Left colon (tissue), 2 donors: ENCODE measurements at regions not wholly inside any gene's neighbourhood (a gene's known extent, or its start where the extent isn't known, plus 50 kb on each side); places are given as distances from the start of the nearest gene placed in this dataset.

Source experiments
- ATAC-seq: fragments of 200-7000 bp; cut with Tn5 transposase; one replicate; pipeline ENCODE4 v1.9.1; 2020; ENCODE audit warnings: mild to moderate bottlenecking, moderate library complexity
- DNase-seq, 2 donors: peaks; one replicate each; pipeline ENCODE4 v3.0.0-alpha.2; 2020
- intact Hi-C, 2 donors: fragments of 100-400 bp; cut with DNase I in 1 of 2; cut with micrococcal nuclease in 1 of 2; formaldehyde crosslinking; loops; one replicate each; pipeline versions ENCODE4 v1.11.2 to v1.14.0; 2022; cut with DNase I, micrococcal nuclease
- donor health status: DM: no; HTN: no; CAD: no.
- donor health status: DM: yes; HTN: yes; CAD: no.

DNA sequence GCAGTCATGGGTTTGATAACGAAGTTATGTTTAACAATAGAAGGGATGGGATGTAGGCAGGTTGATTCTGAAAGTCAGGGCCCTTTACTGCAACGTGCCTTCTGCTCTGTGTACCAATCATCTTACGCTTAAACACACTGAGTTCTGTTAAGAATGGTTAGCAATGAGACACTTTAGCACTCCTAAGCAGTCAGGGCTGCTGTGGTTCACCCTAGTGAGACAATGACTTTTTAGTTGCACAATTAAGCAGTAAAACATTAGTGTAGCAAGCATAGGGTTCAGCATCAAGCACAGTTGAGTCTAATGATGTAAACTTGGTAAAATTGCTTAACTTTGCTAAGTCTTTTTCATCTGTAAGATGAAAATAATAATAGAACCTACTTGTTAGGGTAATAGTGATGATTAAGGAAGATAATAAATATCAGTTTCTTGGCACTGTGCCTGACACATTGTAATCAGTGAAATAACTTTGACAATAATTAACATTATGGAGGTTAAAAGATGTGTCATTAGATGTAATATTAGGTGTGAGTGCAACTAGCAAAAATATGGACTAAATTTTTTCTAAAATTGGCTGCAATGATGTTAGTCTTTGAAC is 484.2 kb upstream of the THBS1 start:
- ATAC-seq, result no peak
- intact Hi-C loops, result no loop called here
- no peak for DNase-seq

DNA sequence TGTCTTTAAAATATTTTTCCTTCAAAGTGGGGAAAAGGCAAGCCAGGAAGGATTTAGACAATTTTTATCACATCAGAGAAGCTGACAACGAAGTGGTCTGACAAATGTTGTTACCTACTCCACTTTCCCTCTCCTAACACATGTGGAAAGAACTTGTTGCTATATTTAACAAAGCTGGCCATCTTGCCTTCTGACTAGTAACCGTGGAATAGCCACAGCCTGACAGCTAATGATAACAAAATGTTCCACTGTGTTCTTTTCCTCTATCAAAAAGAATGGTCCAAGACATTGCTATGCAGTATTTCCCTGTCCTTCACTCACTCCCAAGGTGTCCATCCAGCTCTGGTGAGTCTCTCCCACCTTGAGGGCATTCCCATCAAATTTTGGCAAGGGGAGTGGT is 481.4 kb upstream of the THBS1 start:
- intact Hi-C loops, result no loop called here
- ATAC-seq, result no peak
- no peak for DNase-seq

DNA sequence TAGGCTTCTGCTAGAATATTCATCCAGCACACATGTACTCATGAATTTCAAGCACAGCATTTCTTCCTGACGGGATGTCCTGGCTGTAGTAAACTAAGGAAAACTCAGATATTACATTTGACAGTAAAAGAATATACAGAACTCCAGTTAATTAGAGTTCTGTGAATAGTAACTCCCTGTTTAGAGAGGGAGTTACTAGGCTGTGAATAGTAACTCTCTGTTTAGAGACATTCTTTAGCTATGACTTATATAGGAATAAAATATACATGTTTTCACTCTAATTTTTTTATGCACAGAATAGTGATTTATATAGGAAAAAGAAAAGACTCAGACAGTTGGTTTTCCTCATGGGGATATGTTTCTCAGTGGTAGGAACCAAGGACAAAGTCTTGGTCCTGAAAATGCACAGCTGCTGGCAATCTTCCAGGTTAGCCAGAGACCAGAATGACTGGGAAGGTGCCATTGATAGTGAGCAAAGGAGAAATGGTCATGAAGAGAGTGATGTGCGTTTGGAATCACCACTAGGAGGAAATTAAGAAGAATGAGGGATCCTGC is 480.7 kb upstream of the THBS1 start:
- no peak for DNase-seq
- intact Hi-C loops, result no loop called here
- ATAC-seq, result no peak

DNA sequence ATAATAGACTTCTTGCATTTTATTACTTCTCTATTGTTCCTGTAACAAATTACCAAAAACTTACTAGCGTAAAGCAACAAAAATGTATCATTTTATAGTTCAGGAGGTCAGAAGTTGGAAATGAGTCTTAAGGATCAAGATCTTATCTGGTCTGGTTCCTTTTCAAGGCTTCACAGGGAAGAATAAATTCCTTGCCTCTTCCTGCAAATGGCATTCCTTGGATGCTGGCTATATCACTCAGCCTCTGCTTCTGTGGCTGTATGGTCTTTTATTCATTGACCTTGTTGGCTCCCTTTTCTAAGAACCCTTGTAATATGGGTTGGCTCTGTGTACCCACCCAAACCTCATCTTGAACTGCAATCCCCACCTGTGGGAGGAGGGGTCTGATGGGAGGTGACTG is 478.4 kb upstream of the THBS1 start:
- intact Hi-C loops, result no loop called here
- no peak for DNase-seq
- no peak for ATAC-seq

DNA sequence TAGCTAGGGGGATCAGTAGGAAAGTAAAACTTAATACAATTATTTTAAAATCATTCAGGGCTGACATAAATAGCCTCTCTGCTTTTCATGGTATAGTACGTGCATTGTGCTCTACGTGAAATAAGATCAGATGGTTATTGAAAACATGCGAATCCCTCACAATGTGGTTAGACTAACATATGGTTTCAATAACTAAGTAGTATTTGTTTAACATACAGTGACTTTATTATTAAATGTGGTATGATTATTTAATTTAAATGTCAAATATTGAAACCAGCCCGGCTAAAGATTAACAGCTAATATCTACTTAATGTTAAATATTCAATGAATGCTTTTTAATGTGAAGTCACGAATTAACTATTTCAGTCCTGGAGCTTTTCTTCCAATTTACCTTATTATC is 473.9 kb upstream of the THBS1 start:
- intact Hi-C loops, result no loop called here
- ATAC-seq, result no peak
- DNase-seq, result no peak

DNA sequence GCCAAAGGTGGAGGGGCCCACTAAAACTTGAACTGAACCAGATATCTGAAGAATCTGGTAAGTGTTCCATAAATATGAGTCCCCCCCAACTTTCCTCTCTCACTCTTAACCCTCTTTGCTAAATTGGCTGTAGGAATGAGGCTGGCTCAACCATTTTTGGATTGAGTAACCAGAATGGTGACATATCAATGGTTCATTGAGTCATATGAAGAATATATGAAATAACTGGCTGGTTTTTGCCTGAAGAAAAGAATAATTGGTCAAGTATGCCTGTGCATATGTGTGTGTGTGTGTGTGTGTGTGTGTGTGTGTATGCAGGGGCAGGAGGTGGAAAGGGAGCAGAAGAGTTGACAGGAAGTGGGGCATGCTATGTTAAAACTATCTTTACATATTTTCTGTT is 472.9 kb upstream of the THBS1 start:
- ATAC-seq (no peak), DNase-seq (no peak)
- intact Hi-C loops, result no loop called here

DNA sequence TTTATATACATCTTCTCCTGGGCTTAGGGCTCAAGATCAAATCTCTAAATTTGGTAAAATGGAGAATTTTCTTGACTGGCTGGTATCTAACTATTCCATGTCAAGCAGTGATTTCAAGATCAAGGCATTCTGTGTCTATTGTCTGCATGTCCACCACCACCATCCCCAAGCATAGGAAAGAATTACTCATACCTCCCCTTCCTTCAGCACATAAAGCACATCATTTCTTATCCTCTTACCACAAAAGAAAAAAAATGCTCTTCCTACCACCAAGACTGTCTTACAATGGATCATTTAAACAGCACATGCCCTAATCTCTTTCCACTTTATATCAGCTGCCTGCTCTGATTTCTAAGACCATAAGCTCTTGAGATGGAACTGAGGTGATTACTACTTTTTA is 470.5 kb upstream of the THBS1 start:
- DNase-seq, result no peak
- intact Hi-C loops, result no loop called here
- ATAC-seq, result no peak

DNA sequence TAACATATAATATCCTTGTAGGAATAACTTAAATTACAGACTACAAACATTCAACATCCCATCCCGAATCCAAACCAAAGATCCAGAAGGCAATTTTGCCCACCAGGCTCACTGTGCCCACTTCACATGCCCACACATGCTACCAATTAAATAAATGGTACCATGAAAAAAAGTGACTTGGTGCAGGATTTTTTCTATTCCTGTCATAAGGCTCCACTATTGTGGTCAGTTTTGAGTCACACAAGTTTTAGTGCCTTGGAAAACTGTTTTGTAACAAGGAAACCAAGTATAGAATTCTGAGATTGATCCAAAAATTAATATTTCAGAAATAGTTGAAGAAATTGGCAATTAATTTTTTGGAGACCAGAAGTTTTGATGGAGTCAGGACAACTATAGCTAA is 470.1 kb upstream of the THBS1 start:
- ATAC-seq (no peak), DNase-seq (no peak)
- intact Hi-C loops, result no loop called here

DNA sequence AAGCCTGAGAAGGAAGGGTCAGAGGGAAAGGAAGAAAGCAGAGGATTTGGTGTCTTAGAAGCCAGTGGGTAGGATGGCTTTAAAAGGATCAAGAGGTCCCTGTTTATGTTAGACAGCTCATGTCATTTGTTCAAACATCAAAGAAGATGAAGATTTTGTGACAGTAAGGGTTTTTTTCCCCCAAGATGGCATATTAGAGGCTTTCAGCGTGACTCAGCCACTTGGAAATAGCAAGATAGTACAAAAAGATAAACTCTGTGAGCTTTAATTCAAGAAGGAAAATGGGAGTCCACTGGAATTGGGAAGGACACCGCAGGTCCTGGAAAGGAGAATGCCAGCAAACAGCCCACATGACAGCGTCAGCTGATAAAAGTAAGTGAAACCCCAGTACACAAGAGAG is 467.1 kb upstream of the THBS1 start:
- DNase-seq (no peak), ATAC-seq (no peak)
- intact Hi-C loops, result no loop called here

DNA sequence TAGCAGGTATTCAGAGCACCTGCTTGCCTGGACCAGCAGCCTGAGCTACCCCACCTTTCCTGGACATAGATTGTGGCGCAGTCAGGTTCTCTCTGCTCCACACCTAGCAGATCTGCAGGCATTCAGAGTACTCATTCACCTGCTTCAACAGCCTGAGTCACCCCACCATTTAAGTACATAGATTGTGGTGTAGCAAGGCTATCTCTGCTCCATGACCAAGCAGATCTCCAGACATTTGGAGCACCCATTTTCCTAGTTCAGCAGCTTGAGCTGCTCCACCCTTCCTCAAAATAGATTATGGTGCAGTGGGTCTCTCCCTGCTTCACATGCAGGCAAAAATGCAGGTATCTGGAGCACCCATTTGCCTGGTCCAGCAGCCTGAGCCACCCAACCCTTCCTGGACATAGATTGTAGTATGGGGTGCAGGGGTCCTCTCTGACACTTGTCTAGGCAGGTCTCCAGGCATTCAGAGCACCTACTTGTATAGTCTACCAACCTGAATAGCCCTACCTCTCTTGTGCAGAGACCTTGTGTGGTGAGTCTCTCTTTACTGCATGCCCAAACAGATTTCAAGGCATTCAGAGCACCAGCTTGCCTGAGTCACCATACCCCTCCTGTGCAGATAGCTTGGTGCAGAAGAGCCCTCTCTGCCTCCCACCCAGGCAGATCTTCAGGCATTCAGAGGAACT is 466.0 kb upstream of the THBS1 start:
- intact Hi-C loops, result no loop called here
- ATAC-seq, result no peak
- DNase-seq, result no peak

DNA sequence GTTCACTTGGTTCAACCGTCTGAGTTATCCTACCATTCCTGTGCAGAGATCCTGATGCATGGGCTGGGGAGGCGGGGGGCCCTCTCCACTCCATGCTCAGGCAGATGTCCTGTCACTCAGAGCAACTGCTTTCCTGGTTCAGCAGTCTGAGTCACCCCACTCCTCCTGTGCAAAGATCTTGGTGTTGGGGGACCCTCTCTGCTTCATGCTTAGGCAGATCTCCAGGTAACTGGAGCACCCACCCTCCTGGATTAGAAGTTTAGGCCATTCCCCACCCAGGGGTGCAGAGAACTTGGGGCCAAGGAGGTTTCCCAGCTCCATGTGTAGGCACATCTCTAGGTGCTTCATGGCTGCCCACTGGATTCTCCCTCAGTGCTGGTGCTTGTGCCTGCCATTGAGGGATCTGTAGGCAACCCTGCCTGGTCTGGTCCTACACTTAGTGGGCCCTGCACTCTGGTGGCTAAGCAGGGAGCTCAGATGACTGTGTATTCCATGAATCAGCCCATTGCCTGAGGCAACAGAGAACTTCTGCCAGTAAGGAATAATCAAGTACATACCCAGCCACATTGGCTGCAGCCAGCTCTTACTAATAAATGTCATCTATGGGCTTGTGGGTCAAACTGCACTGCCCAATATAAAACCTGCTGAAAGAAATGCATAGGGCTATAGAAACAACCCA is 465.4 kb upstream of the THBS1 start:
- DNase-seq (no peak), ATAC-seq (no peak)
- intact Hi-C loops, result no loop called here

DNA sequence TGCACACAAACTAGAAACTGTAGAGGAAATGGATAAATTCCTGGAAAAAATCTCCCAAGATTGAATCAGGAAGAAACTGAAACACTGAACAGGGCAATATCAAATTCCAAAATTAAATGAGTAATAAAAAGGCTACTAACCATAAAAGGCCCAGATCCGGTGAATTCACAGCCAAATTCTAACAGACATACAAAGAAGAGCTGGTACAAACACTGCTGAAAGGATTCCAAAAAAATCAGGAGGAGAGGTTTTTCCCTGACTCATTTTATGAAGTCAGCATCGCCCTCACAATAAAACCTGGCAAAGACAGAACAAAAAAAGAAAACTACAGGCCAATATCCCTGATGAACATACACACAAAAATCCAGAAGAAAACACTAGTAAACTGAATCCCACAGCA is 462.4 kb upstream of the THBS1 start:
- DNase-seq (no peak), ATAC-seq (no peak)
- intact Hi-C loops, result no loop called here

DNA sequence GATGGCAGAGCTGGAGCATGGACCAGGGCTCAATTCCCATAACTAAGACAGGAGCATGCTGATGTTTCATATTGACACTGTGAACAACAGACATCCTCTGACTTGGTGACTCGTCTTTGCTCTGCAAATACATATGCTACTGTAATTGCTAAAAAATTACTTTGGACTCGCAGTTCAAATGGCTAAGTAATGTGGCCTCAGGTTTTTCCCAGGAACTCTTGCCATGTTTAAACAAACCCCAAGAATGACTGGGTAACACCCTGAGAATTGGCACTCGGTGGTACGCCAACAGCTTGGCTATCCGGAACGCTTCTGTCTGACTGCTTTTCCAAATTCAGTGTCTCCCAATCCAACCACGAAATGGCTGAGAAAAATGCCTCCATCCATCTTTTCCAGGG is 456.7 kb upstream of the THBS1 start:
- no peak for ATAC-seq
- no peak for DNase-seq
- intact Hi-C loops, result no loop called here

DNA sequence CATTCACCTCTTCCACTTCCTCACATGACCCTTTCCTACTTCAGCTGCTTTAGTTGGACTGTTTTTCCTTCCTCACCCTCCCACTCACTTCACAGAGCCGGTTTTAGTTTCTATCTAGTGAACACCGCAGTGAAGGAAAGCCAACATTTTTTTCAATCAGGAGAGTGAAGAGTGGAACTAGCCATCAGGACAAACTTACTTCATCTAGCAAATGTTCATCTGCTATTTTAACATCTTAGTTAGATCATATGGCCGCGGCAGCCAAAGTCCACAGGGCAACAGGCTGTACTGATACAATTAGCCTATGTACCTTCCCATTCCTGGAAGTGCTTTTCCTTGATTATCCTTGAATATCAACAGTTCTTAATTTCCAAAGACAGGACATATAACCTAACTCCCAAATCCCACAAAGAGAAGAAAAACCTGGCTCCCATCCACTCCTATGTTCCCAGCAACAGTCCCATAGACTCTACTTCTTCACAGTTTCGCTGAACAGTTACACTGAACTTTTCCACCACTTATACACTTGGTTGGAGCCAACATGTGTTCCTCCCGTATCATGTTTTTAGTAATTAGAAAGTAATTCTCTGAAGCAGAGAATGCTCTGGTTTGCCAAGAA is 456.2 kb upstream of the THBS1 start:
- DNase-seq (no peak), ATAC-seq (no peak)
- intact Hi-C loops, result no loop called here

DNA sequence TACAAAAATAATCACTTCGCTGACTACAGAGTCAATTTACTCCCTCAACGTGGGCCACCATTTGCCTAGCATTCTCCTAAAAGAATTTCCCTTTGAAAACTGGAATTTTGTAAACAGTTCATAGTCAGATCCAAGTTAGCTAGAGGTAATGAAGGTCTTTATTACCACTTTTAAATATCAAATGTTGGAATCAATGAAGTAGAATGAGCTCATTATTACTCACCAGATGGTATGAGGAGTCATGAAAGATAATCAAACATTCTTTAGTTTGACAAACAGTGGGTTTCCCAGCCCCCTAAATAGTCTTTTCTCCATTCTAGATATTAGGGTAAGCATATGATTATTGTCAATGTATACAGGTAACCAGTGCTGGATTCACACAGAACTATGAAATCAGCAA is 455.7 kb upstream of the THBS1 start:
- ATAC-seq, result no peak
- DNase-seq, result no peak
- intact Hi-C loops, result no loop called here

DNA sequence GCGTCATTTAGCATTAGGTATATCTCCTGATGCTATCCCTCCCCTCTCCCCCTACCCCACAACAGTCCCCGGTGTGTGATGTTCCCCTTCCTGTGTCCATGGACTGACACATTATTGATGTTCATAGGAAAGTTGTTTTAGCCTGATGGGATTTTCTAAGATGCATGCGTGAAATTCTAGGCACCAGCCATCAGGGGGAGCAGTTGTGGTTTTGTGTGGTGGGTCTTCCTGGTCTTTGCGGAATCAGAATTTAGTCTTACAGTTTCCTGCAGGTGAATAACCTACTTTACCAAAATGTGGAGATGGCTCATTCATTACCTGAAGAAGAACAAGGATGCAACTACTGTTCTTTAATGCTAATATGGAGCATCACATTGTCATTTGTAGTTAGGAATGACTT is 455.0 kb upstream of the THBS1 start:
- ATAC-seq (peak; percentile 57), DNase-seq (no peak)
- intact Hi-C loops, result no loop called here

DNA sequence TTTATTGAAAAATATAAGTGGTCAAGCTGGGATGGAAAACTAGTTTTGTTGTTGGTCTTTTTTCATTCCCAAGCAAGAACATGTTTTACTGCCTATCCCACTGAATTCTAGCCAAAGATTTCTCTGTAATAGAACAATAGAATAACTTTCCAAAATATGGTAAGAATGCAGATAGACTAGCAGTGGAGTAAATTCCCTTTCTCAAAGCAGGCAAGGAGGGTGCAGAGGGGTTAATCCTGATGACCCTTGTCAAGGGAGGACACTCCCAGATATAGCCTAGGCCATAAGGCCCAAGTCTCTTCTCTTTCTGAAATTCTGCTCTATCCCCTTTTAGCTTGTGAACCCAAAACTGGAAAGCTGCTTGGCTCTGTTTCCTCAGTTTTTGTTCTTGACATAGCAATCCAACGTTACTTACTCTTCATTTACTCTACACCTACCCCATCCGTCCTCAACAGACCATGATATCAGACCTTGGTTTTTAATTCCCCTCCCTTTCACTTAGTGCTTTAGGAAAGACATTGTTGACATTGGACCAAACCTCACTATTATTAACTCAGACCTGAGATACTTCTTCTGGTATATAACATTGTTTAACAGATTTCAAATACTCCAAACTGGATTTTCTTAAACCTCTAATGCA is 453.6 kb upstream of the THBS1 start:
- no peak for DNase-seq
- ATAC-seq, result no peak
- intact Hi-C loops, result no loop called here

DNA sequence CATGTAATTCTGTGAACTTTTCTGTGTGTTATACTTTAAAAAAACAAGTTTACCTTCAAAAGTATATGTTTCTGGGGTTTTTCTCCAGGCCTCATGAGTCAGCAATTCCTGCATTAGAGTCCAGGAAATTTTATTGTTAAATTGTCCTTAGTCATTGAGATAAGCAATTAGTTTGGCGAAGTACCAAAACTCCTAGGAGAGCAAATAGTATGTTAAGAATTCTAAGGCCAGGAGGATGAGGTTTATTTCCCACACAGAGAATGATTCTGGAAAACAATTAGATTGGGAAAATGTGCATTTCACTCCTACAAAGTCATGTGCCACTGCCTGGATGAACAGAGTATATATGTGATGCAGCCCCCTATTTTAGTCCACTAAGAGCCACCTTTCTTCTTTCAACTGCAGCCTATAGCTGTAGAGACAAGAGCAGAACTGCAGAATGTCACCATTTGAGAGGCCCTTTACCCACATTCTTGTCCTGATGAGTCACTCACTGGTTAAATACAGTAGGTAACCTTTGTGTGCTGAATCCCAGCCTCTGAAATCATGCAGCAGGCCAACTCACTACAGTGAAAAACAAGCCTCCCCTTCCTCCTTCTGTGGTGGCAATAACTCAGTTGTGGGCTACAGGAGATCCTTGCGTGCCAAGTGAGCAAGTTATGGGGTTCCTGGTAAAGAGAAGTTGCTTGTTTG is 452.8 kb upstream of the THBS1 start:
- intact Hi-C loops, result no loop called here
- DNase-seq (peak in 1 of 2 donors; percentile 29), ATAC-seq (peak; percentile 82)

DNA sequence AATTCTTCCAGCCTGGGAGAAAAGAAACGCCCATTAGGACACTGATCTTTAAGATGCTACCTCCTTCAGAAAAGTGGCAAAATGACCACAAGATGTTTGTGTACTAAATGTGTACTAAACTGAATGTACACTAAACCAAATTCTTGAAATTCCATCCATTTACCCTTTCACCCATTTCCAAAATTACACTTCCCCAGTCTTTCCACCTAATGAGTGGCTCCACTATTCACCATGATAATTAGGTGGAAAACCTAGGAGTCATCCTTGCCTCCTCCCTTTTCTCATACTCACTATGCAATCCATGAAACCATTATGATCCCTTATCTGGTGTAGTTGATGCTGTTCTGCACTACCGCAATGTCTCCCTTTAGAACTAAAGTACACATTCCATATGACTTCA is 452.1 kb upstream of the THBS1 start:
- intact Hi-C loops, result no loop called here
- DNase-seq (no peak), ATAC-seq (no peak)
